ENCODE measurements at regions not wholly inside any gene's neighbourhood (a gene's known extent, or its start where the extent isn't known, plus 50 kb on each side); places are given as distances from the start of the nearest gene placed in this dataset.

- DNase-seq (ENCODE audit: low read depth), result no peak
- no peaks in the 10 kb centered on the region for H3K36me3 ChIP-seq (ENCODE audit: control insufficient read depth, insufficient read depth, low read length)
- no peak overlapping the region for H3K4me3 ChIP-seq (ENCODE audit: low read depth, low read length)
- ChIA-PET CTCF (no interaction called here), POLR2A (no interaction called here)
- no peak for TF ChIP-seq CTCF (IDR thresholded peaks at IDR 0.05; ENCODE audit: insufficient read depth, low read depth, low read length)
- H3K27me3 ChIP-seq (ENCODE audit: control insufficient read depth, insufficient read depth, low read length), result no peaks in the 10 kb centered on the region
Measured at GRCh38 chr5:152151940-152152339, 227.3 kb upstream of the GLRA1 start.

GRCh38 chr5:152151113-152151512 lies 226.5 kb upstream of the GLRA1 start:
- Histone ChIP-seq H3K4me3 (ENCODE audit: low read depth, low read length) (no peak overlapping the region), H3K36me3 (ENCODE audit: control insufficient read depth, insufficient read depth, low read length) (no peaks in the 10 kb centered on the region), H3K27me3 (ENCODE audit: control insufficient read depth, insufficient read depth, low read length) (no peaks in the 10 kb centered on the region)
- DNase-seq (ENCODE audit: low read depth), result no peak
- no peak for TF ChIP-seq CTCF (IDR thresholded peaks at IDR 0.05; ENCODE audit: insufficient read depth, low read depth, low read length)
- CTCF ChIA-PET, result no interaction called here
- POLR2A ChIA-PET, result no interaction called here

- ChIA-PET POLR2A (no interaction called here), CTCF (interaction anchor here (0.7 to 1.6 kb wide), 2 partner anchors 9 to 322 kb away, joined by 3 to 7 read pairs; no protein-coding TSS in a partner anchor)
- no peaks in the 10 kb centered on the region for H3K36me3 ChIP-seq (ENCODE audit: control insufficient read depth, insufficient read depth, low read length)
- H3K27me3 ChIP-seq (ENCODE audit: control insufficient read depth, insufficient read depth, low read length), result no peaks in the 10 kb centered on the region
- TF ChIP-seq CTCF (IDR thresholded peaks at IDR 0.05; ENCODE audit: insufficient read depth, low read depth, low read length), result no peak
- H3K4me3 ChIP-seq (ENCODE audit: low read depth, low read length), result no peak overlapping the region
- DNase-seq (ENCODE audit: low read depth), result no peak
Measured at GRCh38 chr5:152147286-152147685, 222.6 kb upstream of the GLRA1 start.

- no peak for DNase-seq (ENCODE audit: low read depth)
- H3K27me3 ChIP-seq (ENCODE audit: control insufficient read depth, insufficient read depth, low read length), result no peaks in the 10 kb centered on the region
- no peak overlapping the region for H3K4me3 ChIP-seq (ENCODE audit: low read depth, low read length)
- no peaks in the 10 kb centered on the region for H3K36me3 ChIP-seq (ENCODE audit: control insufficient read depth, insufficient read depth, low read length)
- ChIA-PET POLR2A (no interaction called here), CTCF (interaction anchor here (0.6 to 1.6 kb wide), 3 partner anchors 8 to 373 kb away, joined by 3 to 7 read pairs (median 4); no protein-coding TSS in a partner anchor)
- no peak for TF ChIP-seq CTCF (IDR thresholded peaks at IDR 0.05; ENCODE audit: insufficient read depth, low read depth, low read length)
Measured at GRCh38 chr5:152146566-152146965, 221.9 kb upstream of the GLRA1 start.

GRCh38 chr5:152144556-152144955 lies 219.9 kb upstream of the GLRA1 start:
- CTCF ChIA-PET, result interaction anchor here (0.6 to 6.4 kb wide), 4 partner anchors 16 to 339 kb away, joined by 3 to 203 read pairs (median 8); no protein-coding TSS in a partner anchor

More at GRCh38 chr5:152144556-152144955, 219.9 kb upstream of the GLRA1 start:
- Histone ChIP-seq H3K4me3 (ENCODE audit: low read depth, low read length) (no peak overlapping the region), H3K27me3 (ENCODE audit: control insufficient read depth, insufficient read depth, low read length) (no peaks in the 10 kb centered on the region), H3K36me3 (ENCODE audit: control insufficient read depth, insufficient read depth, low read length) (no peaks in the 10 kb centered on the region)
- POLR2A ChIA-PET, result no interaction called here
- TF ChIP-seq CTCF (IDR thresholded peaks at IDR 0.05; ENCODE audit: insufficient read depth, low read depth, low read length), result no peak
- no peak for DNase-seq (ENCODE audit: low read depth)

Data from BJ (cell line).